HuH-7.5 (cell line): ENCODE measurements at regions not wholly inside any gene's neighbourhood (a gene's known extent, or its start where the extent isn't known, plus 50 kb on each side); places are given as distances from the start of the nearest gene placed in this dataset.

Experiments
- DNase-seq: peaks from one replicate; pipeline ENCODE4 v3.0.0; 2011; ENCODE audit warnings: low spot score

DNA sequence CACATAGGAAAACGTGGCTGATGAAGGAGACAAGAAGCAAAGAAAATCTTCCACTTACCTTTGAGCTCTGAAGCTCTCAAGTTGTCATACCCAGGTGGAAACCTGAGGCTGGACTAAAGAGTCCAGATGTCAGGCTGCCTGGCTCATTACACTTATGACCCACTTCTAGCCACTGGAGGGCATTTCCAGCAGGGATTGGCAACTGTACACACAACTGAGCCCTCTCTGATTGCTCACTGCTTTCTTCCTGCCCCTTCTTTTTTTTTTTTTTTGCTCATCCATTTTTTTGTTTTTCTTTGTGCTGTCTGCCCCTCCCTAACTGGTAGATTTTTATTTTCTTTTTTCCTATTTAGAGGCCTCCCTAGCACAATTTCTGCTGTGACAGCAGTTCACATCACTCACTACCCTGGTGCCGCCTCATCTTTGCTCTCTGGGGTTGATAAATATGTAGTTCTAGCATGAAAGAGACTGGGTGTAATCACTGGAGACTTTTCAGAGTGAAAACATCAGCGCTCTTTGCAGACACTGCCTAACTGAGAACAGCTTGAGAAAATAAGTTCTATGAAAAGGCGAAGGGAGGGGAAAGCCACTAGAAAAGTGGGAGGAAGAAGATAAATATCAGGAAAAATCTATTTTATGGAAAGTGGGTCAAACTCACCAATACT lies 334.5 kb downstream of the NUF2 start:
- no peak for DNase-seq

- no peak for DNase-seq
Measured at GRCh38 chr1:163657719-163658118, 336.0 kb downstream of the NUF2 start.

GRCh38 chr1:163661391-163661790 lies 339.6 kb downstream of the NUF2 start:
- DNase-seq, result no peak

- no peak for DNase-seq
Measured at GRCh38 chr1:163664671-163665335, 343.0 kb downstream of the NUF2 start.

DNA sequence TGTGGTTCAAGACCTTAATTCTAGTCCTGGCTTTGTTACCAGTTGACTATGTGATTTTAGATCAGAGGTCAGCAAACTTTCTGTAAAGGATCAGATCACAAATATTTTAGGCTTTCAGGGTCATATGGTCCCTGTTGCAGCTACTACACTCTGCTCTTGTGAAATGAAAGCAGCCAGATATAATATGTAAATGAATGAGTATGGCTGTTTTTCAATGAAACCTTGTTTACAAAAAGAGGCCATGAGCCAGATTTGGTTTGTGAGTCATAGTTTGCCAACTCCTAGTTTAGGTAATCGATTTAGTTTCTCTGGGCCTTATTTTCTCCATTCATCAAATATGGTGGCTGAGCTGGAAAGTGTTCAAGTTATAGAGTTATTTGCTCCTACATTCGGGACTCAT lies 346.7 kb downstream of the NUF2 start:
- DNase-seq, result no peak

GRCh38 chr1:163670989-163671757 lies 349.4 kb downstream of the NUF2 start:
- DNase-seq, result no peak

DNA sequence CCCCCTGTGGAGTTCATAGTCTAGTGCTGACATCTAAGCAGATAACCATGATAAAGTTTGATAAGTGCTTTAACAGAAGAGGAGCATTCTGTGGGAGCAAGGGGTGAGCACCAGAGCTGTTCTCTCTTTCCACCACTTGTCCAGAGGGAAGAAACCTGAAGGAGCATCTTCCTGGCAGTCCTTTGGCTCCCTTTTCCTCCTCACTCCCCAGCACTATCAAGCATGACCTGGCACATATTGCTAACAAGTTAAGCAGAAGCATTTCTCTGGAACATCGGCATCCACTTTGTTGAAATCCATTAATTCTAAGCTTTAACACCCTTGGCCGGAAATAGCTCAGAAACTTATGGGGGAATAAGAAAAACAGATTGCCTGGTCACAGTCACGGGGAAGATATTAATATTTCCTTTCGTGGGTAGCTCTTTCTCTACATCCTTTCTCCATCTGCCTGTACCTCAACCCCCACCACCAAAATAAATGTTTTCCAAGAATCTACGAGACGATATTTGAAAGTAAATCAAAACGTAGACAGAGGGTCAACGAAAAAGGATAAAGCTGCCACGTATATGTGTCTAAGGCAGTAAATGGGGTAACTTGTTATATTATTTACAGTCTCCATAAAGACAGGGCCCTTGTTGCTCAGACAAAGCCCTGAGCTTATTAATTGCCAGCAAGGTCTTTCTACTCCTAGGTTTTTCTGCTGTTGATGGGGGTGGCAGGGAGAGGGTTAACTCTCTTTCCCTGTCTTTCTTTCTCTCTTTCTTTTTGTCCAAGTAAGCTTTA lies 351.4 kb downstream of the NUF2 start:
- DNase-seq, result no peak

DNA sequence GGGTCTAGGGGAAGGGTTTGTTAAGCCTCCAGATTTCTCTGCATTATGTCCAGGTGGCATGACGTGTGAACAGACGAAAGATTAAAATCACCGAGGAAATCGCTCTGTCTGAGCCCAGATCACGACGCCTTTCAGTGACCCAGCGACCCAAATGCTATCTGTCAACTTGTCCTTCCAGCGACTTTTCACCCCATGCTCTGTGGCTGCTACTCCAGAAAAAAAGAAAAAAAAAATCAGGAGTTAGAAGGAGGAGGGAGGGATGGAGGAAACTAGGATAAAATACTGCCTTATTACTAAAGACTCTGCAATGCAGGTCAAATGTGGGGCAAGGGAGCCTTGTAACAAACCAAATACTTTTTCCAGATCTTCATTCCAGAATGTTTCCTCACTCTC lies 352.0 kb downstream of the NUF2 start:
- DNase-seq, result no peak

- no peak for DNase-seq
Measured at GRCh38 chr1:163674236-163674635, 352.5 kb downstream of the NUF2 start.

DNA sequence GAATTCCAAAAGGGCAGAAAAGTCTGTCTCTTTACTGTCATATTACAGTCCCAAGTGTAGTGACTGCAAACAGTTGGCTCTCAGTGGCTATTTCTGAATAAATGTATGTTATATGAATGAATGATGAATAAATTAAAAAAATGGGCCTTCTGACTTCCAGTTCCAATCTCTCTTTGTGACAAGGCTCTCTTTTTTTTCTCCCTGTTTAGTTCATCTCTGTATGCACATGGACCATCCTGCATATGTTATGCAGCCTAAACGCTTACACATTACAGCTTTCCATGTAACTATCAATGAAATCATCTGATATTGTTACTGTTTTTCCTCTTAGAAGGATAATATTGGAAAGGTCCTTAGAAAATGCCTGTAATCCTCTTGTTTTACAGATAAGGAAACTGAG lies 363.0 kb downstream of the NUF2 start:
- DNase-seq, result no peak

DNA sequence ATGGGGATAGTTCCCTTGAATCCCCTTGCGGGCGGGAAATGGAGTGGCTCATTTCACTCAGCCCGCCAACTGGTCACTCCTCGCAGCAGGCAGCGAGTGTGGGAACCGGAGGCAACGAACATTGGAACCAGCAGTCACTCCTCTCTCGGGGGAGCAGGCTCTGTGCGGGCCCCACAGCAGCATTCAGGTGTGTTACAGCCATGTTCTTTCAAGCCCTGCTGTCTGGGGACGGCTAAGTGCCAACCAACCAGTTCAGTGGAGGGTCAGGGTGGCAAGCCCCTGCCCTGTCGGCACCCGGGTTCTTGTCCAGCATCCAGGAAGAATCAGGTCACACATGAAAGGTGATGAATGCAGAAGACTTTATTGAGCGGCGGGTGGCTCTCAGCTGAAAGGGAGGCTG lies 370.5 kb downstream of the NUF2 start:
- no peak for DNase-seq

DNA sequence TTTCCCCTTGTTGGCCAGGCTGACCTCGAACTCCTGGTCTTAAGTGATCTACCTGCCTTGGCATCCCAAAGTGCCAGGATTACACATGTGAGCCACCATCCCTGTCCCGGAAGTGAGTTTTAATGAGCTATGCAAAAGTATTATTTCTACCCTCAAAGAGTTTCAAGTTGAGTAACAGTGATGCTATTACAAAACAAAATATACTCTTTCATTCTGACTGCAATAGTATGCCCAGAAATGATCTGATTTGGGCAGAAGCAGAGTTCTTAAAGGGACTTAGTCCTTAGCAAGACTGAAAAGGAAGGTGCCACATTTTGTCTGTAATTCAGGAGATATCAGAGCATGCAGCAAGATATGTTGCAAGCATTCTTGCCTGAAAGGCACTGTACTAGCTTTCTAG lies 375.4 kb downstream of the NUF2 start:
- no peak for DNase-seq

GRCh38 chr1:163701783-163702374 lies 380.1 kb downstream of the NUF2 start:
- no peak for DNase-seq

DNA sequence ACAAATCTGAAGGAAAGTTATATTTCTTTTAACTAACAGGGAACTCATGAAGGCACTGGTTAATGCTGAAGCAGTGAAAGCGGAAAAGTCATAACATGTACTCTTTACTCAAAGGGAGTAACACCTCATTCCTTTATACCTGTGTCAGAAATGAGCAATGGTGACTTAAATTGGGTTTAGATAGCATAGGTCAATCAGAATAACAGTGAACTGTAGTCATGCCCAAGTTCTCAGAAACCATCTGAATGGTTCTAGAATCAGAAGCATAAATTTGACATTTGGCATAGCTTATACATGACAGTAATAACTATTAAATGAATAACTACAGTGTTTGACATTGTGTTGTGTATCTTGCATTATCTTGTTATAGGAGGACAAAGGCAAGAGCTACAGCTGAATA lies 382.0 kb downstream of the NUF2 start:
- DNase-seq, result no peak

DNA sequence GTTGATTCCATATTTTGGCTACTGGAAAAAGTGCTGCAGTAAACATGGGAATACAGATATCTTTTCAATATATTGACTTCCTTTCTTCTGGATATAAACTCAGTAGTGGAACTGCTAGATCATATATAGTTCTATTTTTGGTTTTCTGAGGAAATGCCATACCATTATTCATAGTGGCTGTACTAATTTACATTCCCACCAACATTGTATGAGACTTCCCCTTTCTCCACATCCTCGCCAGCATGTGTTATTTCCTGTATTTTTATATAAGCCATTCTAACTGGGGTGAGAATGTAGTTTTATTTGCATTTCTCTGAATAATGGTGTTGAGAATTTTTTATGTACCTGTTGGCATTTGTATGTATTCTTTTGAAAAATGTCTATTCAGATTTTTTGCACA lies 385.2 kb downstream of the NUF2 start:
- no peak for DNase-seq

- no peak for DNase-seq
Measured at GRCh38 chr1:163709636-163710035, 387.9 kb downstream of the NUF2 start.

DNA sequence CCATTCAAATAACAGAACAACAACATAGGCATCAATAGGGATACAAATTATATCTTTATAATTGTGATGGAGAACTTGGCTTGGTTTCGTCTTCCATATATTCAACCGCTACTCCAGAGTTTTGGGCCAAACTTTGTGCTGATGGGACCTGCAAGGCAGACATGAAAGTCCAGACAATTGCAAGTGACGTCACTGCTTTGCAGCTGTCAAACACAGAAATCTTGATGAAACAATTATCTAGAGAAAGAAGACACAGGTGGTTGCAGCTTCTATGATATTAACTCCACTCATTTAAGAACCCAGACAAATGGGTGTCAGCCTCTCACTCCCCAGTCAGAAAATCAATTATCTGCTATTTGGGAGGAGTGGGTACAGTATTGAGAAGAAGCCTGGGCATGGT lies 390.6 kb downstream of the NUF2 start:
- no peak for DNase-seq

- DNase-seq, result no peak
Measured at GRCh38 chr1:163720294-163720693, 398.5 kb downstream of the NUF2 start.

- DNase-seq, result no peak
Measured at GRCh38 chr1:163725551-163725950, 403.8 kb downstream of the NUF2 start.

- DNase-seq, result no peak
Measured at GRCh38 chr1:163730411-163730821, 408.7 kb downstream of the NUF2 start.

GRCh38 chr1:163737261-163737660 lies 415.5 kb downstream of the NUF2 start:
- DNase-seq, result no peak

- no peak for DNase-seq
Measured at GRCh38 chr1:163744301-163744887, 422.6 kb downstream of the NUF2 start.
